HG03469 (cell line): ENCODE measurements at regions not wholly inside any gene's neighbourhood (a gene's known extent, or its start where the extent isn't known, plus 50 kb on each side); places are given as distances from the start of the nearest gene placed in this dataset.

ENCODE experiments used
- ATAC-seq: cut with Tn5 transposase; IDR thresholded peaks from one replicate; pipeline ENCODE4 v1.9.1; 2021; ENCODE audit warnings: mild to moderate bottlenecking, moderate library complexity, moderate number of reproducible peaks; ENCODE audit not compliant: unreplicated experiment

GRCh38 chr16:86371083-86371803 is 139.1 kb upstream of the FOXF1 start:
- no peak for ATAC-seq

- ATAC-seq, result no peak
Measured at GRCh38 chr16:86372193-86372592, 138.1 kb upstream of the FOXF1 start.

- no peak for ATAC-seq
Measured at GRCh38 chr16:86373276-86373901, 136.9 kb upstream of the FOXF1 start.

- no peak for ATAC-seq
Measured at GRCh38 chr16:86374603-86375130, 135.7 kb upstream of the FOXF1 start.

GRCh38 chr16:86375364-86375763 is 135.0 kb upstream of the FOXF1 start:
- no peak for ATAC-seq

GRCh38 chr16:86375851-86376250 is 134.5 kb upstream of the FOXF1 start:
- no peak for ATAC-seq

GRCh38 chr16:86376837-86377236 is 133.5 kb upstream of the FOXF1 start:
- ATAC-seq, result no peak

- no peak for ATAC-seq
Measured at GRCh38 chr16:86377251-86378022, 132.9 kb upstream of the FOXF1 start.

- ATAC-seq, result no peak
Measured at GRCh38 chr16:86378128-86378527, 132.2 kb upstream of the FOXF1 start.

- ATAC-seq, result no peak
Measured at GRCh38 chr16:86378831-86379504, 131.4 kb upstream of the FOXF1 start.

- ATAC-seq, result no peak
Measured at GRCh38 chr16:86379505-86379846, 130.9 kb upstream of the FOXF1 start.

GRCh38 chr16:86380030-86380429 is 130.3 kb upstream of the FOXF1 start:
- ATAC-seq, result no peak

- ATAC-seq, result no peak
Measured at GRCh38 chr16:86381491-86381890, 128.8 kb upstream of the FOXF1 start.

- no peak for ATAC-seq
Measured at GRCh38 chr16:86382067-86382773, 128.1 kb upstream of the FOXF1 start.

GRCh38 chr16:86382774-86383407 is 127.4 kb upstream of the FOXF1 start:
- no peak for ATAC-seq

- ATAC-seq, result no peak
Measured at GRCh38 chr16:86383488-86384262, 126.7 kb upstream of the FOXF1 start.

GRCh38 chr16:86384263-86384649 is 126.1 kb upstream of the FOXF1 start:
- no peak for ATAC-seq

- no peak for ATAC-seq
Measured at GRCh38 chr16:86384980-86385379, 125.3 kb upstream of the FOXF1 start.
